HG03025 (cell line): ENCODE measurements at regions not wholly inside any gene's neighbourhood (a gene's known extent, or its start where the extent isn't known, plus 50 kb on each side); places are given as distances from the start of the nearest gene placed in this dataset.
A peak's percentile ranks its signal among the peaks of the same experiment; 100 is the strongest.
"Not testable (repeated sequence)": the region's sequence is repeated elsewhere in the genome, so short reads cannot be mapped to it uniquely, and the experiment has no call there.

Experiments used
- ATAC-seq: cut with Tn5 transposase; IDR thresholded peaks from one replicate; pipeline ENCODE4 v1.9.1; 2021; ENCODE audit warnings: mild to moderate bottlenecking, moderate library complexity; ENCODE audit not compliant: unreplicated experiment, low FRiP score

DNA sequence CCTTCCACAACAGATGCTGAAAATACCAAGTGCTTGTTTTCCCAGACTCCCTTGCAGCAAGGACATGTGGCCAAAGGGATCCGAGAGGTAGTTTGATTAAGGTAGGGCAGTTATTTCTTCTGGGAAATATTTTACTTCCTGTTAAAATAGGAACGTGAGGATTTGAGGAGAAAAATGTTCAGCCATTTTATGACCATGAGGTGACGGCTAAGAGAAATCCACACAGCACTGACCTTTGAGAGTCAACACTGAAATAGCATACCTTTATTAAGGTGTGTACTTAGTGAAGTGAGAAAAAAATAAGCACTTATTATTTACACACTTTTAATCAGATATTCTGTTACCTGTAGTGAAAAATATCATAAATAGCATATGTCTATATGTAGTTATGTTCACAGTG, 133.9 kb downstream of the PPP1R3A start:
- no peak for ATAC-seq

- ATAC-seq, result no peak
These were observed 134.5 kb downstream of the PPP1R3A start for GRCh38 chr7:113784316-113784715.

DNA sequence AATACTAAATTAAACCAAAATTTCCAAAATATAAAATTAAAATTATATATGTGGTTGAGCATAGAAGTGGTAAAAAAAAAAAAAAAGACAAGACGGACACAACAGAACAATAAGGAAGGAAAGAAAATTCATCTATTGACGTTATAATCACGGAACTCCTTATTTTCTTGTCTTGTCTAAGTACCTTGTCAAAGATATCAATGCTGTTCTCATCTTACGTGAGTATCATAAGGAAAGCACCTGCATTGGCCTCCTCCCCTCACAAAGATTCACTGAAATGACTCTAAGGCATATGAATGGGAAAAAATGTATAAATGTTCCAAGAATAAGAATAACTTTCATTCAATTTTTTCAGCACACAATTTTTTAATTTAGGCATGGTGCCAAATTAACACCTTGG, 135.4 kb downstream of the PPP1R3A start:
- no peak for ATAC-seq

- ATAC-seq, result no peak
These were observed 143.0 kb downstream of the PPP1R3A start for GRCh38 chr7:113775804-113776203.

DNA sequence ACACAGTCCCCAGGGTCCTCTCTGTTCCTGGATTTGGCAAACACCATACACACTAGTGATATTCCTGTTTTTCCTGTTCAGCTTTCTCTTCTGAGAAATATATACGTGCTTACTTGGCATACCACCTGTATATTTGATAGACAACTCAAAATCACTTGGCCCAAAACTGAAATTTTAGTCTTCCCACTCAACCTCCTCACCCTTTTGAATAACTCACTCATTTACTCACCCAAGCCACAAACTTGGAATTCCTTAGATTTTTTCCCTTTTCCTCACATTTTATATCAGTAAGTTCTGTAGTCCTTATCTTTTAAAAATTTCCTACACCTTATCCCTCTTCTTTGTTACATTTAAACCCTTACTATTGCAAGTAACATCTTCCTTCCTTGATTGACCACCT, 143.4 kb downstream of the PPP1R3A start:
- ATAC-seq, result no peak

DNA sequence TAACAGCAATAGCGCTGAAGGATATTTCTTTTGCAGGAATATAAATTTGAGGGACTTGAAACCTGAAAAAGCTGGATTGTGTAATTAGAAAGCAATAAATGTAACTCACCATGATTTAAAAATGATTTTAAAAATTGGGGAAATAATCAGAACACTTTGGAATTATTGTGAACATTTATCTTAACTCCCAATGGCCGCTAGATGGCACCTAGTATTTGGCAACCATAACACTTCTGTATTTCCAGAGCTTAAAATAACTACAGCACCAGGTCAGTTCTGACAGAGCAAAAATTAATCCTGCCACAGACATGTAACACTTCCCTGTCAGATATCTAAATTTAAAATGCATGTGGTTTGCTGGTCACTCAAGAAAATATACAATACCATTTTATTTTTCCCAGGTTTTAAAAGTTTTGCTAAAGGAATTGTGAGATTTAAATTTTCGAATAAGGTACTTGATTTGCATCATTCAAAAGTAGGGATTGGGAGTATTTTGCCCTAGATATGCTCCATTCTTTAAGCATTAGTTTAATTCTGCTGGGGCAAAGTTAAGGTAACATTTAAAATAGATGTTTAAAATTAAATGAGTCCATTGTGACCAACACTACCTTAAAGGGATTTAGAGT, 144.5 kb downstream of the PPP1R3A start:
- ATAC-seq, result peak; percentile 63

- ATAC-seq, result no peak
These were observed 148.6 kb downstream of the PPP1R3A start for GRCh38 chr7:113770146-113770738.

- ATAC-seq, result no peak
These were observed 150.4 kb downstream of the PPP1R3A start for GRCh38 chr7:113768387-113768786.

GRCh38 chr7:113764401-113765035, 154.3 kb downstream of the PPP1R3A start:
- no peak for ATAC-seq

- no peak for ATAC-seq
These were observed 155.6 kb downstream of the PPP1R3A start for GRCh38 chr7:113763226-113763625.

DNA sequence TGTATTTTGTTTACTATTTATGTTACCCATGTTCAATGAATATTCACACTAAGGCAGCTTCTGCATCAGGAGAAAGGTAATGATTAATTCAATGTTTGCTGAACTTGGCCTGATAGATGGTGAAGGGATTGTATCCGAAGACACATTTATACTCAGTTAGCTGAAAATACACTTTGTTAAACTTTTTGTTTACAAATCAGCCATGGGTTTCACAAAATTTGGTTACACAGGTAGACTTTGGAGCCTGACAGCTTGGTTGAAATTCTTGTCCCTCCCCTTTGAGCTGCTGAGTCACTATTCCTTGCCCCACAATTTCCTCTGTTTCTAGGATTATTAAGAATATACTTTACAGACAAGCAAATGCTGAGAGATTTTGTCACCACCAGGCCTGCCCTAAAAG, 162.6 kb downstream of the PPP1R3A start:
- ATAC-seq, result no peak

DNA sequence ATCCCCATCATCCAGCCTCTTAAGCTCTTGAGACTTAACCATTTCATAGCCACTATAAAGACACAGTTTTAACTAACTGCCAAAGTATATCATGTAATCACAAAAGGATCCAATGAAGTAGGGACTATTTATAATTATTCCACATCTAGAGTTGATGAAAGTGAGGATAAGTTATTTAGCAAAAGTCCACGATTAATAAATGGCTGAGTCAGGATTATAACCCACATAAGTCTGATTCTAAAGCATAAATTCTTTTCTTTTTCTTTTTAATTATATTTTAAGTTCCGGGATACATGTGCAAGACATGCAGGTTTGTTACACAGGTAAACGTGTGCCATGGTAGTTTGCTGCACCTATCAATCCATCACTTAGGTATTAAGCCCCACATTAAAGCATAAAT, 166.1 kb downstream of the PPP1R3A start:
- no peak for ATAC-seq

- ATAC-seq, result no peak
These were observed 166.5 kb downstream of the PPP1R3A start for GRCh38 chr7:113752289-113752688.

DNA sequence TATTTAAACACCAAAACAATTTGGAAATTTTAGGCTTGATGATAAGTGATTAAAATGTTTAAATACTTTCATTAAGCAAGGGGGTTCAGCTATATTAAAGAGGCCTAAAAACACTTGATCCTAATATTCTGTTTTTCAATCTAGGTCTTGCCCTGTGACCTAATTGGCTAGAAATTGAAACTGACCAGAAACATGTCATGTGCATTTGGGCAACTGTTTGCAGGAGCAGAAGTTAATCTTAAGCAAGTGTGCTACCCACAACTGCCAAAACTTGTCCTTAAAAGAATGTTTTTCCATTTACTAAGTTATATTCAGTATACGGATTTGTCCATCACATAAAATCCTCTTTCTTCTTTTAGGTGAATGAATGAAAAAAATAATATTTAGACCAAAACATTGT, 167.3 kb downstream of the PPP1R3A start:
- no peak for ATAC-seq

GRCh38 chr7:113748385-113748784, 170.4 kb downstream of the PPP1R3A start:
- ATAC-seq, result not testable (repeated sequence)

DNA sequence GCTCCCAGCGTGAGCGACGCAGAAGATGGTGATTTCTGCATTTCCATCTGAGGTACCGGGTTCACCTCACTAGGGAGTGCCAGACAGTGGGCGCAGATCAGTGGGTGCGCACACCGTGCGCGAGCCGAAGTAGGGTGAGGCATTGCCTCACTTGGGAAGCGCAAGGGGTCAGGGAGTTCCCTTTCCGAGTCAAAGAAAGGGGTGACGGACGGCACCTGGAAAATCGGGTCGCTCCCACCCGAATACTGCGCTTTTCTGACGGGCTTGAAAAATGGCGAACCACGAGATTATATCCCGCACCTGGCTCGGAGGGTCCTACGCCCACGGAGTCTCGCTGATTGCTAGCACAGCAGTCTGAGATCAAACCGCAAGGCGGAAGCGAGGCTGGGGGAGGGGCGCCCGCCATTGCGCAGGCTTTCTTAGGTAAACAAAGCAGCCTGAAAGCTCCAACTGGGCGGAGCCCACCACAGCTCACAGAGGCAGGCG, 175.8 kb downstream of the PPP1R3A start:
- ATAC-seq, result not testable (repeated sequence)

GRCh38 chr7:113742377-113742776, 176.4 kb downstream of the PPP1R3A start:
- no peak for ATAC-seq

DNA sequence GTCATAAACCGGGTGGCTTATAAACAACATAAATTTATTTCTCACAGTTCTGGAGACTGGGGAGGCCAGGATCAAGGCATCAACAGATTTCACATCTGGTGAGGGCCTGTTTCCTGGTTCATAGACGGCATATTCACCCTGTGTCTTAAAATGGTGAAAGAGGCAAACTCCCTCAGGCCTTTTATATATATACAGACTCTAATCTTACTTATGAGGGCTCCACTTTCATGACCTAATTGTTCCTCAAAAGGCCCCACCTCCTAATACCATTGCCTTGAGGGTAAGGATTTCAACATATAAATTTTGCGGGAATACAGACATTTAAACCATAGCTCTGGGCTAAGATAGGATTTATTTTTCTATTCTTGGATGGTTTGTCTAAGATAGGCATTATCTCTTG, 187.2 kb downstream of the PPP1R3A start:
- ATAC-seq, result no peak

DNA sequence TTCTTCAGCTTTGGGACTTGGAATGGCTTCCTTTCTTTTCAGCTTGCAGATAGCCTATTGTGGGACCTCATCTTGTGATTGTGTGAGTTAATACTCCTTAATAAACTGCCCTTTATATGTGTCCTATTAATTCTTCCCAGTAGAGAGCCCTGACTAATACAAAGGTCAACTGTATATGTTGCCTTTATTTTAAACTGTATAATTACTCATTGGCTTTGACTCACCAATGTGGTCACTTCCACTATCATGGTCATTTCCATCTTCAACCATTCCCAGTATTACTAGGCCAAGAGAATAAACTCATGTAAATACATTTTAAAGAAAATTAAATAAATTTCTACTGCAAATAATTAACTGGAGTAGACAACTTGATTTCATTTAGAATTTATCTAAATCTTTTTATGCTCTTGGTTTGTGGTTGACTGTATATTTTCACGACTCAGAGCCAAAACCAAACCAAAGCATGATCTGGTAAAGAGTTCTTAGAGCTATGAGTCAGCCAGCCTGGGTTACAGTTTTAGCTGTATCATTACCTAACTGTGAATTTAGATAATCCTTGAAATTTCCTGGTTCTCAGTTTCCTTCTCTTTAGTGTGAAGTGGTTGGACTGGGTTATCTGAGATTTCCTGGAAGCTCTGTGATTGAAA, 188.4 kb downstream of the PPP1R3A start:
- no peak for ATAC-seq

DNA sequence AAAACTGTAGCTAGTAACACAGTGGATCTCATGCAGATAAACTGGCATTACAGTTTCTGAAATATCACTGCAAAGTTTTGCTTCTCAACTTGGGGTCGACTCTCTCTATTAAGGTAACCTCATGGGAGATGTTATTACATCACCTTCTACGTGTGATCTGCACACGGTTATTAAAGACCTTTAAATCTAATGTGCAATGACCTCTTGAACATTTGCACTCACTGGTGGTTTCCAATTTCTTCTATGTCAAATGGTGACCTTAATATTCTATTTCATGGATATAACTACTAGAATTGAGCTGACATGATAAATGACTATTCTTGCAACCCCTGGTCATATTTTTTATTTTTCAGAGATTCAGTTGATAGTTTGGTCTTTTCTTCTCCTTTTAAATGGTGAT, 191.3 kb downstream of the PPP1R3A start:
- no peak for ATAC-seq

GRCh38 chr7:113722006-113722405, 196.8 kb downstream of the PPP1R3A start:
- no peak for ATAC-seq
